OCI-LY1 (cell line): ENCODE measurements at regions not wholly inside any gene's neighbourhood (a gene's known extent, or its start where the extent isn't known, plus 50 kb on each side); places are given as distances from the start of the nearest gene placed in this dataset.

Experiments used
- EZH2 ChIP-seq: fragments of 200-600 bp; sonication (generic), shearing (Covaris generic); IDR thresholded peaks from 2 replicates; pipeline ENCODE4 v1.8.0; 2017; ENCODE audit warnings: borderline replicate concordance, mixed run types, mild to moderate bottlenecking, antibody characterized with exemption, low read length, moderate library complexity, mixed read lengths
- TF ChIP-seq, protein P1 (sequence below): fragments of 200-600 bp; sonication (generic), shearing (Covaris generic); IDR thresholded peaks from 2 replicates; pipeline ENCODE4 v1.5.1; 2017; ENCODE audit warnings: mild to moderate bottlenecking, antibody characterized with exemption, low read length, moderate library complexity, mixed read lengths

DNA sequence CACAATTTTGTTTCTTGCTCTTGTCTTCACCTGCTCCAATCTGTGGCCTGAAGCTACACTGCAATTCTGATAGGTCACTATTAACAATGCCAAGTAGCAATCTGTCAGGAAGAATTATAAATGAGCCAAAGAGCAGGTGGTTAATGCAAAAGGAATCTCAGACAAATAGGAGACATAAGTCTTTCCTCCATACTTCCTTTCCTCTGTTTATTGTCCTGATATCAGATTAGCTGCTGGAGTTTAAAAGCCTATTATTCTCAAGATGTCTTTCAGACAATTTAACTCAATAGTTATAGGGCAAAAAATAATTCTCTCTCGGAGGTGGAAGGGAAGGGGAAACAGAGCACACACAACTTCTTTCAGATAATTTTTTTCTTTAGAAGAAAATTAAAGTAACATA is 491.6 kb downstream of the MFSD1 start:
- TF ChIP-seq, protein P1, sequence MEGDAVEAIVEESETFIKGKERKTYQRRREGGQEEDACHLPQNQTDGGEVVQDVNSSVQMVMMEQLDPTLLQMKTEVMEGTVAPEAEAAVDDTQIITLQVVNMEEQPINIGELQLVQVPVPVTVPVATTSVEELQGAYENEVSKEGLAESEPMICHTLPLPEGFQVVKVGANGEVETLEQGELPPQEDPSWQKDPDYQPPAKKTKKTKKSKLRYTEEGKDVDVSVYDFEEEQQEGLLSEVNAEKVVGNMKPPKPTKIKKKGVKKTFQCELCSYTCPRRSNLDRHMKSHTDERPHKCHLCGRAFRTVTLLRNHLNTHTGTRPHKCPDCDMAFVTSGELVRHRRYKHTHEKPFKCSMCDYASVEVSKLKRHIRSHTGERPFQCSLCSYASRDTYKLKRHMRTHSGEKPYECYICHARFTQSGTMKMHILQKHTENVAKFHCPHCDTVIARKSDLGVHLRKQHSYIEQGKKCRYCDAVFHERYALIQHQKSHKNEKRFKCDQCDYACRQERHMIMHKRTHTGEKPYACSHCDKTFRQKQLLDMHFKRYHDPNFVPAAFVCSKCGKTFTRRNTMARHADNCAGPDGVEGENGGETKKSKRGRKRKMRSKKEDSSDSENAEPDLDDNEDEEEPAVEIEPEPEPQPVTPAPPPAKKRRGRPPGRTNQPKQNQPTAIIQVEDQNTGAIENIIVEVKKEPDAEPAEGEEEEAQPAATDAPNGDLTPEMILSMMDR: no peak
- TF ChIP-seq EZH2: no peak
